ENCODE measurements at regions not wholly inside any gene's neighbourhood (a gene's known extent, or its start where the extent isn't known, plus 50 kb on each side); places are given as distances from the start of the nearest gene placed in this dataset.

GRCh38 chr2:180474716-180475115, 467.6 kb upstream of the CWC22 start:
- TF ChIP-seq, protein P1, sequence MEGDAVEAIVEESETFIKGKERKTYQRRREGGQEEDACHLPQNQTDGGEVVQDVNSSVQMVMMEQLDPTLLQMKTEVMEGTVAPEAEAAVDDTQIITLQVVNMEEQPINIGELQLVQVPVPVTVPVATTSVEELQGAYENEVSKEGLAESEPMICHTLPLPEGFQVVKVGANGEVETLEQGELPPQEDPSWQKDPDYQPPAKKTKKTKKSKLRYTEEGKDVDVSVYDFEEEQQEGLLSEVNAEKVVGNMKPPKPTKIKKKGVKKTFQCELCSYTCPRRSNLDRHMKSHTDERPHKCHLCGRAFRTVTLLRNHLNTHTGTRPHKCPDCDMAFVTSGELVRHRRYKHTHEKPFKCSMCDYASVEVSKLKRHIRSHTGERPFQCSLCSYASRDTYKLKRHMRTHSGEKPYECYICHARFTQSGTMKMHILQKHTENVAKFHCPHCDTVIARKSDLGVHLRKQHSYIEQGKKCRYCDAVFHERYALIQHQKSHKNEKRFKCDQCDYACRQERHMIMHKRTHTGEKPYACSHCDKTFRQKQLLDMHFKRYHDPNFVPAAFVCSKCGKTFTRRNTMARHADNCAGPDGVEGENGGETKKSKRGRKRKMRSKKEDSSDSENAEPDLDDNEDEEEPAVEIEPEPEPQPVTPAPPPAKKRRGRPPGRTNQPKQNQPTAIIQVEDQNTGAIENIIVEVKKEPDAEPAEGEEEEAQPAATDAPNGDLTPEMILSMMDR (IDR thresholded peaks at IDR 0.05; ENCODE audit: insufficient read depth, low read depth, low read length), result no peak
- TF ChIP-seq EZH2 (IDR thresholded peaks at IDR 0.05; ENCODE audit: insufficient read depth, low read length), result no peak

Data from astrocyte (in vitro differentiated cells and primary cell).